Stimulated activated CD8-positive, alpha-beta memory T cell treated with anti-CD3 and anti-CD28 coated beads, Interleukin-12 subunit alpha, Interleukin-12 subunit beta, amount 100 ng/mL, for 1 hour (primary cell): ENCODE measurements at regions not wholly inside any gene's neighbourhood (a gene's known extent, or its start where the extent isn't known, plus 50 kb on each side); places are given as distances from the start of the nearest gene placed in this dataset.

Experiments
- DNase-seq: peaks from one replicate; pipeline ENCODE4 v3.0.0-alpha.2; 2020; ENCODE audit warnings: low read depth

DNA sequence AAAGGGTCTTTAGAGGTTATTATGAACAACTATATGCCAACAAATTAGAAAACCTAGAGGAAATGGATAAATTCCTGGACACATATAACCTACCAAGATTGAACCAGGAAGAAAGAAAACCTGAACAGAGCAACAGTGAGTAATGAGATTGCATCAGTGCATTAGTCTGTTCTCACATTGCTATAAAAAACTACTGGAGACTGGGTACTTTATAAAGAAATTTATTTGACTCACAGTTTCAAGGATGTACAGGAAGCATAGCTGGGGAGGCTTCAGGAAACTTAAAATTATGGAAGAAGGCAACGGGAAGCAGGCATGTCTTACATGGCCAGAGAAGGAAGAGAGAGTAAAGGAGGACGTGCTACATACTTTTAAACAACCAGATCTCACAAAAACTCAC, 70.8 kb upstream of the GNAZ start:
- no peak for DNase-seq

DNA sequence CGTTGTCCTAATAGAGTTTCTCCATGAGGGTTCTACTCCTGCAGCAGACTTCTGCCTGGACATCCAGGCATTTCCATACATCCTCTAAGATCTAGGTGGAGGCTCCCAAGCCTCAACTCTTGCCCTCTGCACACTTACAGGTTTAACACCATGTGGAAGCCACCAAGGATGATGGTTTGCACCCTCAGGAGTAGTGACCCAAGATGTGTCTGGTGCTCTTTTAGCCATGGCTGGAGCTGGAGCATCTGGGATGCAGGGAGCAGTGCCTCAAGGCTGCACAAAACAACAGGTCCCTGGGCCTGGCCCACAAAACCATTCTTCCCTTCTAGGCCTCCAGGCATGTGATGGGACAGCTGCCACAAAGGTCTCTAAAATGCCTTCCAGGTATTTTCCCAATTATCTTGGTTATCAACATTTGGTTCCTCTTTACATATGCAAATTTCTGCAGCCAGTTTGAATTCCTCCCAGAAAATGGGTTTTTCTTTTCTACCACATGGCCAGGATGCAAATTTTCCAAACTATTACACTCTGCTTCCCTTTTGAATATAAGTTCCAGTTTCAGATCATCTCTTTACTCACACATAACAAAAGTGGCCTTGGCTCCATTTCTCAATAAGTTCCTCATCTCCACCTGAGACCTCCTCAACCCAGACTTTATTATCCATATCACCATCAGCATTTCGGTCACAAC, 69.5 kb upstream of the GNAZ start:
- no peak for DNase-seq

DNA sequence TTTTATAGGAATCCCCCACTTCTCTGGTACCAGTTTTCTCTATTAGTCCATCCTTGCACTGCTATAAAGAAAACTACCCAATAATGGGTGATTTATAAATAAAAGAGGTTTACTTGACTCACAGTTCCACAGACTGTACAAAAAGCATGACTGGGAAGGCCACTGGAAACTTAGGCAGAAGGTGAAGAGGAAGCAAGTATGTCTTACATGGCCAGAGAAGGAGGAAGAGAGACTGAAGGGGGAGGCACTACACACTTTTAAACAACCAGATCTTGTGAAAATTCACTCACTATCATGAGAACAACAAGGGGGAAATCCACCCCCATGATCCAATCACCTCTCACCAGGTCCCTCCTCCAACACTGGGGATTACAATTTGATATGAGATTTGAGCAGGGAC, 68.9 kb upstream of the GNAZ start:
- DNase-seq, result no peak

DNA sequence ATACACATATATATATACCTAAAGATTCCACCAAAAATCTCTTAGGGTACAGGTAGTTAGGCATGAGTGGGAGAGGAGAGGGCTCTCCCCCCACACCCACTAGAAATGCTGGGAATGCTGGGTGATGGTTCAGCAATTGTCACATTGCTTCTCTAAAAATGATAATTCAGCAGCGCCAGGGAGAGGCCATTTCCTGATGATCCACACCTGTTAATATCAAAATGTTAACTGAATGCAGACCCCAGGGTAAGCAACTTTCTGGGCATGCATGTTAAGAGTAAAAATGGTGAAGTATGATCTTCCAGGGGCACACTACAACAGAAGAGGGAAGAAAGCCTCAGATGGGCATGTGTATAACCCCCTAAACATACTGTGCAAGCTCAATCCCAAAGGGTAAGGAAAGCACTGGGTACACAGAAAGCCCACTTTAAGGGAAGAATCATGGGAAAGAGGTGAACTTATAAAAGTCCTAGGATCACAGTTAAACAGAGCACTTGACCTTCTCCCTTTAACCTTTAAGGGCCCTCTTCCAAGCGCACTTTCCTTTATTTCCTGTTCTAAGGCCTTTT, 67.6 kb upstream of the GNAZ start:
- no peak for DNase-seq

DNA sequence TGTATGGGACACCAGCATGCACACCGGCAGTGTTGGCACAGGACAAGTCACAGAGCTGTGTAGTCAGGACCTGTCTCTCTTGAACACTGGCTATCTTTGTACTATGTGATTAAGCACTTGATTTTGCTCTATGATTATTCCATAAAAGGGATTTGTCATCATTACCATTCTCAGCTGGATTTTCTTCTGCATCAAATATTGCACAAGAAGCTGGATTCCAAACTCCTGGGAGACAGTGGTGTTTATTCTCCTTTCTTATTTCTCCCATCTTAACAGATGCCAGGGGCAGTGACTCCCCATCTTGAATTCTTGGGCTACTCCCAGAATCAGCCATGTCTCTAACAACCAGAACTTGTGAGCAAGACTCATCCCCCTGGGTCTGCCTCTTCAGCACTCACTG, 62.5 kb upstream of the GNAZ start:
- no peak for DNase-seq

DNA sequence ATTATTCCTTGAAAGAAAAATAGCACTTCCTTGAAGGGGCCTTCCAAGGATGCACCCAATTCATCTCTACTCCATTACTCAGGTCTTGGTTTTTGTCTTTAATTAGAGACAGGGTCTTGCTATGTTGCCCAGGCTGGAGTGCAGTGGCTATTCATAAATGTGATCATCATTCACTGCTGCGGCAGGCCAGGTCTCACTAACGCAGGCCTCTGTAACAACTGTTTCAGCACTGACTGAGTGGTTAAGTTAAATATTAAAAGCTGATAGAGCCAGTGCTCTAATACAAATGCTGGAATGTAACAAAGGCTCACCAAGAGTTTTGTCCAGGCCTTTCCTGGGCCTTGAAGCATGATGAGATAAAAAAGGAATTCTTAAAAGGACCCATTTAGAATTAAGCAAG, 61.4 kb upstream of the GNAZ start:
- DNase-seq, result no peak
